ENCODE measurements at regions not wholly inside any gene's neighbourhood (a gene's known extent, or its start where the extent isn't known, plus 50 kb on each side); places are given as distances from the start of the nearest gene placed in this dataset.

GRCh38 chr5:164651546-164652275, 1146.3 kb downstream of the MAT2B start:
- DNase-seq, result no peak

GRCh38 chr5:164652276-164652660, 1146.8 kb downstream of the MAT2B start:
- no peak for DNase-seq

GRCh38 chr5:164663198-164663989, 1158.0 kb downstream of the MAT2B start:
- no peak for DNase-seq

- no peak for DNase-seq
Measured at GRCh38 chr5:164671640-164672039, 1166.2 kb downstream of the MAT2B start.

GRCh38 chr5:164672205-164672604, 1166.8 kb downstream of the MAT2B start:
- no peak for DNase-seq

GRCh38 chr5:164672931-164673694, 1167.7 kb downstream of the MAT2B start:
- DNase-seq, result no peak

GRCh38 chr5:164679461-164679860, 1174.0 kb downstream of the MAT2B start:
- no peak for DNase-seq

GRCh38 chr5:164680216-164680615, 1174.8 kb downstream of the MAT2B start:
- DNase-seq, result no peak

- no peak for DNase-seq
Measured at GRCh38 chr5:164680812-164681520, 1175.5 kb downstream of the MAT2B start.

- DNase-seq, result no peak
Measured at GRCh38 chr5:164687391-164687790, 1182.0 kb downstream of the MAT2B start.

GRCh38 chr5:164688437-164688836, 1183.0 kb downstream of the MAT2B start:
- DNase-seq, result no peak

GRCh38 chr5:164708831-164709230, 1203.4 kb downstream of the MAT2B start:
- no peak for DNase-seq

GRCh38 chr5:164713682-164714081, 1208.3 kb downstream of the MAT2B start:
- DNase-seq, result no peak

GRCh38 chr5:164721116-164721515, 1215.7 kb downstream of the MAT2B start:
- no peak for DNase-seq

GRCh38 chr5:164721656-164722055, 1216.2 kb downstream of the MAT2B start:
- no peak for DNase-seq

GRCh38 chr5:164722702-164723101, 1217.3 kb downstream of the MAT2B start:
- DNase-seq, result no peak

GRCh38 chr5:164727012-164727411, 1221.6 kb downstream of the MAT2B start:
- DNase-seq, result no peak

GRCh38 chr5:164728733-164729132, 1223.3 kb downstream of the MAT2B start:
- DNase-seq, result no peak

- DNase-seq, result no peak
Measured at GRCh38 chr5:164735334-164735733, 1229.9 kb downstream of the MAT2B start.

GRCh38 chr5:164741376-164741775, 1236.0 kb downstream of the MAT2B start:
- DNase-seq, result no peak

- DNase-seq, result no peak
Measured at GRCh38 chr5:164742025-164742424, 1236.6 kb downstream of the MAT2B start.

GRCh38 chr5:164746723-164747122, 1241.3 kb downstream of the MAT2B start:
- no peak for DNase-seq

- no peak for DNase-seq
Measured at GRCh38 chr5:164747371-164747770, 1242.0 kb downstream of the MAT2B start.

Data from stimulated activated CD4-positive, alpha-beta T cell treated with anti-CD3 and anti-CD28 coated beads, Interleukin-2, amount 100 ng/mL, for 48 hours (primary cell).